ENCODE measurements at regions not wholly inside any gene's neighbourhood (a gene's known extent, or its start where the extent isn't known, plus 50 kb on each side); places are given as distances from the start of the nearest gene placed in this dataset.

- Histone ChIP-seq H3K36me3 (ENCODE audit: insufficient read depth, low read length, poor library complexity, severe bottlenecking) (no peaks in the 10 kb centered on the region), H3K27ac (ENCODE audit: low read depth, low read length, poor library complexity, severe bottlenecking) (no peak overlapping the region), H3K4me1 (ENCODE audit: insufficient read depth, low read length, poor library complexity, severe bottlenecking) (no peaks in the 10 kb centered on the region), H3K27me3 (replicated peaks; ENCODE audit: insufficient read depth, low read depth, low read length, poor library complexity) (peaks cover 54% of the 10 kb centered on the region), H3K9me3 (ENCODE audit: low read depth, low read length, poor library complexity, severe bottlenecking) (no peaks in the 10 kb centered on the region), H3K4me3 (ENCODE audit: low read depth, low read length, poor library complexity, severe bottlenecking) (no peak overlapping the region)
- POLR2A ChIA-PET (ENCODE audit: low non-redundant PET): no interaction called here
- TF ChIP-seq, protein P1, sequence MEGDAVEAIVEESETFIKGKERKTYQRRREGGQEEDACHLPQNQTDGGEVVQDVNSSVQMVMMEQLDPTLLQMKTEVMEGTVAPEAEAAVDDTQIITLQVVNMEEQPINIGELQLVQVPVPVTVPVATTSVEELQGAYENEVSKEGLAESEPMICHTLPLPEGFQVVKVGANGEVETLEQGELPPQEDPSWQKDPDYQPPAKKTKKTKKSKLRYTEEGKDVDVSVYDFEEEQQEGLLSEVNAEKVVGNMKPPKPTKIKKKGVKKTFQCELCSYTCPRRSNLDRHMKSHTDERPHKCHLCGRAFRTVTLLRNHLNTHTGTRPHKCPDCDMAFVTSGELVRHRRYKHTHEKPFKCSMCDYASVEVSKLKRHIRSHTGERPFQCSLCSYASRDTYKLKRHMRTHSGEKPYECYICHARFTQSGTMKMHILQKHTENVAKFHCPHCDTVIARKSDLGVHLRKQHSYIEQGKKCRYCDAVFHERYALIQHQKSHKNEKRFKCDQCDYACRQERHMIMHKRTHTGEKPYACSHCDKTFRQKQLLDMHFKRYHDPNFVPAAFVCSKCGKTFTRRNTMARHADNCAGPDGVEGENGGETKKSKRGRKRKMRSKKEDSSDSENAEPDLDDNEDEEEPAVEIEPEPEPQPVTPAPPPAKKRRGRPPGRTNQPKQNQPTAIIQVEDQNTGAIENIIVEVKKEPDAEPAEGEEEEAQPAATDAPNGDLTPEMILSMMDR (conservative IDR thresholded peaks at IDR 0.05; ENCODE audit: low read depth, low read length): no peak
- TF ChIP-seq EZH2 (IDR thresholded peaks at IDR 0.05; ENCODE audit: borderline replicate concordance, low read depth, low read length, poor library complexity, severe bottlenecking): no peak
- no peak for DNase-seq (ENCODE audit: low spot score)
- intact Hi-C loops (cut with micrococcal nuclease; ENCODE audit: unreplicated experiment): no loop called here
- CTCF ChIA-PET: no interaction called here
- BruUV-seq (replicated peaks): no TSS peak
Observed at GRCh38 chr6:19921786-19922185, 84.6 kb downstream of the ID4 start.

- Histone ChIP-seq H3K27ac (ENCODE audit: low read depth, low read length, poor library complexity, severe bottlenecking) (no peak overlapping the region), H3K4me1 (ENCODE audit: insufficient read depth, low read length, poor library complexity, severe bottlenecking) (peaks cover 5% of the 10 kb centered on the region), H3K4me3 (ENCODE audit: low read depth, low read length, poor library complexity, severe bottlenecking) (no peak overlapping the region), H3K27me3 (replicated peaks; ENCODE audit: insufficient read depth, low read depth, low read length, poor library complexity) (peaks cover 74% of the 10 kb centered on the region), H3K36me3 (ENCODE audit: insufficient read depth, low read length, poor library complexity, severe bottlenecking) (no peaks in the 10 kb centered on the region), H3K9me3 (ENCODE audit: low read depth, low read length, poor library complexity, severe bottlenecking) (no peaks in the 10 kb centered on the region)
- no TSS peak for BruUV-seq (replicated peaks)
- POLR2A ChIA-PET (ENCODE audit: low non-redundant PET): no interaction called here
- CTCF ChIA-PET: no interaction called here
- no peak for TF ChIP-seq EZH2 (IDR thresholded peaks at IDR 0.05; ENCODE audit: borderline replicate concordance, low read depth, low read length, poor library complexity, severe bottlenecking)
- TF ChIP-seq, protein P1 (conservative IDR thresholded peaks at IDR 0.05; ENCODE audit: low read depth, low read length): no peak
- DNase-seq (ENCODE audit: low spot score): no peak
- intact Hi-C loops (cut with micrococcal nuclease; ENCODE audit: unreplicated experiment): no loop called here
Observed at GRCh38 chr6:19925533-19925932, 88.4 kb downstream of the ID4 start.

DNA sequence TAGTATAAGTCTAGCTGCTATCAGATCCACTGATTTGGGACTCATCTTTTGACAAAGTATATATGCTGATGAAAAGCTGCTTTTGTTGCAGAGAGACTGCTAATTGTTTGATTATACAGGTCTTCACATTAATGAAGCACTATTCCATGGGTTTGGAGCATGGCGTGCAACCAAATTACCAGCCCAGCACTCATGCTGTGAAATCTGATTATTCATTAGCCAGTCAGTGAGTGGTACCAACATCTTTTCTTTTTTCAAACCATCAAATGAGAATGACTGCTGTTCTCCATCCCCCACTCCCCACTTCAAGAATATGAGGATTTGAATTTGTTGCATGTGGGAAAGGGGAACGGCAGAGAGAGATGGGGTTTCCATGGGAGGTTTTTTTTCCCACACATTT lies 91.3 kb downstream of the ID4 start:
- ChIA-PET POLR2A (ENCODE audit: low non-redundant PET) (no interaction called here), CTCF (no interaction called here)
- no TSS peak for BruUV-seq (replicated peaks)
- Histone ChIP-seq H3K9me3 (ENCODE audit: low read depth, low read length, poor library complexity, severe bottlenecking) (no peaks in the 10 kb centered on the region), H3K4me3 (ENCODE audit: low read depth, low read length, poor library complexity, severe bottlenecking) (no peak overlapping the region), H3K36me3 (ENCODE audit: insufficient read depth, low read length, poor library complexity, severe bottlenecking) (no peaks in the 10 kb centered on the region), H3K27ac (ENCODE audit: low read depth, low read length, poor library complexity, severe bottlenecking) (no peak overlapping the region), H3K4me1 (ENCODE audit: insufficient read depth, low read length, poor library complexity, severe bottlenecking) (peaks cover 5% of the 10 kb centered on the region), H3K27me3 (replicated peaks; ENCODE audit: insufficient read depth, low read depth, low read length, poor library complexity) (peaks cover 80% of the 10 kb centered on the region)
- no peak for DNase-seq (ENCODE audit: low spot score)
- TF ChIP-seq, protein P1 (conservative IDR thresholded peaks at IDR 0.05; ENCODE audit: low read depth, low read length): no peak
- TF ChIP-seq EZH2 (IDR thresholded peaks at IDR 0.05; ENCODE audit: borderline replicate concordance, low read depth, low read length, poor library complexity, severe bottlenecking): no peak
- intact Hi-C loops (cut with micrococcal nuclease; ENCODE audit: unreplicated experiment): no loop called here
